K562 (cell line): ENCODE measurements at regions not wholly inside any gene's neighbourhood (a gene's known extent, or its start where the extent isn't known, plus 50 kb on each side); places are given as distances from the start of the nearest gene placed in this dataset.

Experiments used
- BACH1 ChIP-seq: fragments of 200-800 bp; sonication (Bioruptor generic); IDR thresholded peaks from 2 replicates; pipeline ENCODE4 v1.6.1; 2016; ENCODE audit warnings: missing genetic modification characterization, missing compliant biosample characterization
- COPS2 ChIP-seq: fragments of 450-650 bp; conservative IDR thresholded peaks from 2 replicates; pipeline ENCODE4 v1.6.1; 2016; ENCODE audit warnings: mild to moderate bottlenecking, moderate library complexity
- FOSL1 ChIP-seq: fragments of 200-800 bp; sonication (Bioruptor generic); conservative IDR thresholded peaks from 2 replicates; pipeline ENCODE4 v1.6.1; 2016; ENCODE audit warnings: missing genetic modification characterization, missing compliant biosample characterization
- KLF1 ChIP-seq: fragments of 450-650 bp; IDR thresholded peaks from 2 replicates; pipeline ENCODE4 v1.6.1; 2016; ENCODE audit warnings: missing genetic modification characterization, missing compliant biosample characterization
- NCOA4 ChIP-seq: fragments of 450-650 bp; IDR thresholded peaks from 2 replicates; pipeline ENCODE4 v1.6.1; 2018; ENCODE audit warnings: mild to moderate bottlenecking; ENCODE audit not compliant: partially characterized antibody
- NEUROD1 ChIP-seq: fragments of 150-350 bp; IDR thresholded peaks from 2 replicates; pipeline ENCODE4 v1.6.1; 2014; ENCODE audit warnings: borderline replicate concordance, low read length, low read depth; ENCODE audit not compliant: partially characterized antibody
- SAP30 ChIP-seq: fragments of 200-600 bp; sonication (generic); IDR thresholded peaks from 2 replicates; pipeline ENCODE4 v1.6.1; 2012; ENCODE audit warnings: borderline replicate concordance, low read depth, mild to moderate bottlenecking, moderate library complexity, low read length, control low read depth, inconsistent platforms; ENCODE audit not compliant: insufficient read depth, poor library complexity, severe bottlenecking
- XRCC5 ChIP-seq: fragments of 200-400 bp; formaldehyde crosslinking; IDR thresholded peaks from 2 replicates; pipeline ENCODE4 v1.6.1; 2017; ENCODE audit warnings: low read depth, mild to moderate bottlenecking, low read length
- ZNF12 ChIP-seq: sonication (generic); formaldehyde crosslinking; IDR thresholded peaks from 2 replicates; pipeline ENCODE4 v1.4.0; 2020; ENCODE audit warnings: mild to moderate bottlenecking, missing genetic modification reagents
- ZNF143 ChIP-seq: sonication (generic); formaldehyde crosslinking; IDR thresholded peaks from 2 replicates; pipeline ENCODE4 v1.9.0; 2022; ENCODE audit warnings: mild to moderate bottlenecking, missing genetic modification reagents
- ZNF175 ChIP-seq: fragments of 200-800 bp; sonication (Bioruptor generic); IDR thresholded peaks from 2 replicates; pipeline ENCODE4 v1.6.1; 2016; ENCODE audit warnings: low read depth, mild to moderate bottlenecking, missing genetic modification characterization, missing compliant biosample characterization
- ZNF778 ChIP-seq: fragments of 450-650 bp; formaldehyde crosslinking; IDR thresholded peaks from 2 replicates; pipeline ENCODE4 v1.4.0; 2020; ENCODE audit warnings: mild to moderate bottlenecking, moderate library complexity
- TF ChIP-seq, protein P1 (sequence below): fragments of 450-650 bp; IDR thresholded peaks from 2 replicates; pipeline ENCODE4 v1.6.1; 2014; ENCODE audit warnings: low read depth, mild to moderate bottlenecking, moderate library complexity, borderline replicate concordance
- TF ChIP-seq, protein P2 (sequence below): fragments of 450-650 bp; IDR thresholded peaks from 2 replicates; pipeline ENCODE4 v1.7.1; 2018; ENCODE audit warnings: mild to moderate bottlenecking, low read depth; ENCODE audit not compliant: partially characterized antibody
- TF ChIP-seq, protein P3 (sequence below): fragments of 250-450 bp; sonication (Bioruptor Pico); IDR thresholded peaks from 2 replicates; pipeline ENCODE4 v1.5.0; 2021; ENCODE audit warnings: mild to moderate bottlenecking, borderline replicate concordance

DNA sequence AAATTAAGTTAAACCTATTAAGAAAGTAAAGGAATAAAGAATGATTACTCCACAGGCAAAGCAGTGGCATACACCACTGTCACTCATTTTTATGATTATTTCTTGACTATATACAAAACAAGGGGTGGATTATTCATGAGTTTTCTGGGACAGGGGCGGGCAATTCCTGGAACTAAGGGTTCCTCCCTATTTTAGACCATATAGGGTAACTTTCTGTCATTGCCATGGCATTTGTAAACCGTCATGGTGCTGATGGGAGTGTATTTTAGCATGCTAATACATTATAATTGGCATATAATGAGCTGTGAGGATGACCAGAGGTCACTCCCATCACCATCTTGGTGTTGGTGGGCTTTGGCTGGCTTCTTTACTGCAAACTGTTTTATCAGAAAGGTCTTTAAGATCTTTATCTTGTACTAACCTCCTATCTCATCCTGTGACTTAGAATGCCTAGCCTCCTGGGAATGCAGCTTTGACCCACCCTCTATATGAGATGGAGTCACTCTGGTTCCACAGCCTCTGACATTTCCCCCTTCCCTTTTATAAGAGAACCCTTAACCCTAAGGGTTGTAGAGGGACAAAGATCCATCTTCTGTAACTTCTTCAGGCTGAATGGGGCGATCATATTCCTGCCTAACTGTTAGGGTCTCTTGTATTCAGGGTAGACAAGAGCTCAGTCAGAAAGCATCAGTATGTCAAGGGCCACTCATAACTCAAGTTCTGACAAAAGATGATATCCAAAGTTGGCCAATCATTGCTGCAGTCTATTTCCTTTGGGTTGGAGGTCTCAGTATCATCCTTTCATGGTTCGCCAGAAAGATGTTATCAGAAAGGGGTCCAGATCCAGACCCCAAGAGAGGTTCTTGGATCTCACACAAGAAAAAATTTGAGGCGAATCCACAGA is 79.5 kb upstream of the LIPC start (continued):
- TF ChIP-seq ZNF778 (CRISPR knock-in tag) (no peak), KLF1 (tag) (peak; percentile 50; the same call in 1 of the 2 replicates), SAP30 (no peak), FOSL1 (tag) (peak; percentile 92), XRCC5 (no peak), ZNF12 (CRISPR knock-in tag) (no peak), COPS2 (no peak), ZNF175 (peak; percentile 98), ZNF143 (no peak), NEUROD1 (peak; percentile 24), NCOA4 (peak; percentile 19), BACH1 (tag) (peak; percentile 96)
- TF ChIP-seq, protein P1, sequence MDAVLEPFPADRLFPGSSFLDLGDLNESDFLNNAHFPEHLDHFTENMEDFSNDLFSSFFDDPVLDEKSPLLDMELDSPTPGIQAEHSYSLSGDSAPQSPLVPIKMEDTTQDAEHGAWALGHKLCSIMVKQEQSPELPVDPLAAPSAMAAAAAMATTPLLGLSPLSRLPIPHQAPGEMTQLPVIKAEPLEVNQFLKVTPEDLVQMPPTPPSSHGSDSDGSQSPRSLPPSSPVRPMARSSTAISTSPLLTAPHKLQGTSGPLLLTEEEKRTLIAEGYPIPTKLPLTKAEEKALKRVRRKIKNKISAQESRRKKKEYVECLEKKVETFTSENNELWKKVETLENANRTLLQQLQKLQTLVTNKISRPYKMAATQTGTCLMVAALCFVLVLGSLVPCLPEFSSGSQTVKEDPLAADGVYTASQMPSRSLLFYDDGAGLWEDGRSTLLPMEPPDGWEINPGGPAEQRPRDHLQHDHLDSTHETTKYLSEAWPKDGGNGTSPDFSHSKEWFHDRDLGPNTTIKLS = no peak
- TF ChIP-seq, protein P2, sequence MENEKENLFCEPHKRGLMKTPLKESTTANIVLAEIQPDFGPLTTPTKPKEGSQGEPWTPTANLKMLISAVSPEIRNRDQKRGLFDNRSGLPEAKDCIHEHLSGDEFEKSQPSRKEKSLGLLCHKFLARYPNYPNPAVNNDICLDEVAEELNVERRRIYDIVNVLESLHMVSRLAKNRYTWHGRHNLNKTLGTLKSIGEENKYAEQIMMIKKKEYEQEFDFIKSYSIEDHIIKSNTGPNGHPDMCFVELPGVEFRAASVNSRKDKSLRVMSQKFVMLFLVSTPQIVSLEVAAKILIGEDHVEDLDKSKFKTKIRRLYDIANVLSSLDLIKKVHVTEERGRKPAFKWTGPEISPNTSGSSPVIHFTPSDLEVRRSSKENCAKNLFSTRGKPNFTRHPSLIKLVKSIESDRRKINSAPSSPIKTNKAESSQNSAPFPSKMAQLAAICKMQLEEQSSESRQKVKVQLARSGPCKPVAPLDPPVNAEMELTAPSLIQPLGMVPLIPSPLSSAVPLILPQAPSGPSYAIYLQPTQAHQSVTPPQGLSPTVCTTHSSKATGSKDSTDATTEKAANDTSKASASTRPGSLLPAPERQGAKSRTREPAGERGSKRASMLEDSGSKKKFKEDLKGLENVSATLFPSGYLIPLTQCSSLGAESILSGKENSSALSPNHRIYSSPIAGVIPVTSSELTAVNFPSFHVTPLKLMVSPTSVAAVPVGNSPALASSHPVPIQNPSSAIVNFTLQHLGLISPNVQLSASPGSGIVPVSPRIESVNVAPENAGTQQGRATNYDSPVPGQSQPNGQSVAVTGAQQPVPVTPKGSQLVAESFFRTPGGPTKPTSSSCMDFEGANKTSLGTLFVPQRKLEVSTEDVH = no peak
- TF ChIP-seq, protein P3, sequence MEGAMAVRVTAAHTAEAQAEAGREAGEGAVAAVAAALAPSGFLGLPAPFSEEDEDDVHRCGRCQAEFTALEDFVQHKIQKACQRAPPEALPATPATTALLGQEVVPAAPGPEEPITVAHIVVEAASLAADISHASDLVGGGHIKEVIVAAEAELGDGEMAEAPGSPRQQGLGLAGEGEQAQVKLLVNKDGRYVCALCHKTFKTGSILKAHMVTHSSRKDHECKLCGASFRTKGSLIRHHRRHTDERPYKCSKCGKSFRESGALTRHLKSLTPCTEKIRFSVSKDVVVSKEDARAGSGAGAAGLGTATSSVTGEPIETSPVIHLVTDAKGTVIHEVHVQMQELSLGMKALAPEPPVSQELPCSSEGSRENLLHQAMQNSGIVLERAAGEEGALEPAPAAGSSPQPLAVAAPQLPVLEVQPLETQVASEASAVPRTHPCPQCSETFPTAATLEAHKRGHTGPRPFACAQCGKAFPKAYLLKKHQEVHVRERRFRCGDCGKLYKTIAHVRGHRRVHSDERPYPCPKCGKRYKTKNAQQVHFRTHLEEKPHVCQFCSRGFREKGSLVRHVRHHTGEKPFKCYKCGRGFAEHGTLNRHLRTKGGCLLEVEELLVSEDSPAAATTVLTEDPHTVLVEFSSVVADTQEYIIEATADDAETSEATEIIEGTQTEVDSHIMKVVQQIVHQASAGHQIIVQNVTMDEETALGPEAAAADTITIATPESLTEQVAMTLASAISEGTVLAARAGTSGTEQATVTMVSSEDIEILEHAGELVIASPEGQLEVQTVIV (CRISPR knock-in tag) = peak; percentile 86
